ENCODE measurements at regions not wholly inside any gene's neighbourhood (a gene's known extent, or its start where the extent isn't known, plus 50 kb on each side); places are given as distances from the start of the nearest gene placed in this dataset.

GRCh38 chr1:214124915-214125314, 137.1 kb downstream of the PROX1 start:
- H3K4me3 ChIP-seq (replicated peaks in 1 of 3), result no peak overlapping the region
- no peaks in the 10 kb centered on the region for H3K4me1 ChIP-seq
- intact Hi-C loops (cut with DNase I), result no loop called here
- TF ChIP-seq, protein P1, sequence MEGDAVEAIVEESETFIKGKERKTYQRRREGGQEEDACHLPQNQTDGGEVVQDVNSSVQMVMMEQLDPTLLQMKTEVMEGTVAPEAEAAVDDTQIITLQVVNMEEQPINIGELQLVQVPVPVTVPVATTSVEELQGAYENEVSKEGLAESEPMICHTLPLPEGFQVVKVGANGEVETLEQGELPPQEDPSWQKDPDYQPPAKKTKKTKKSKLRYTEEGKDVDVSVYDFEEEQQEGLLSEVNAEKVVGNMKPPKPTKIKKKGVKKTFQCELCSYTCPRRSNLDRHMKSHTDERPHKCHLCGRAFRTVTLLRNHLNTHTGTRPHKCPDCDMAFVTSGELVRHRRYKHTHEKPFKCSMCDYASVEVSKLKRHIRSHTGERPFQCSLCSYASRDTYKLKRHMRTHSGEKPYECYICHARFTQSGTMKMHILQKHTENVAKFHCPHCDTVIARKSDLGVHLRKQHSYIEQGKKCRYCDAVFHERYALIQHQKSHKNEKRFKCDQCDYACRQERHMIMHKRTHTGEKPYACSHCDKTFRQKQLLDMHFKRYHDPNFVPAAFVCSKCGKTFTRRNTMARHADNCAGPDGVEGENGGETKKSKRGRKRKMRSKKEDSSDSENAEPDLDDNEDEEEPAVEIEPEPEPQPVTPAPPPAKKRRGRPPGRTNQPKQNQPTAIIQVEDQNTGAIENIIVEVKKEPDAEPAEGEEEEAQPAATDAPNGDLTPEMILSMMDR (IDR thresholded peaks at IDR 0.05), result no peak
- no peak for TF ChIP-seq POLR2A (IDR thresholded peaks at IDR 0.05)
- no peak overlapping the region for H3K27ac ChIP-seq
- H3K27me3 ChIP-seq, result no peaks in the 10 kb centered on the region
- H3K9me3 ChIP-seq, result no peaks in the 10 kb centered on the region
- H3K36me3 ChIP-seq, result no peaks in the 10 kb centered on the region
- DNase-seq, result no peak
- WGBS, 2 donors, result 69 to 77% methylated on average over 4 of the region's 4 CpGs

DNA sequence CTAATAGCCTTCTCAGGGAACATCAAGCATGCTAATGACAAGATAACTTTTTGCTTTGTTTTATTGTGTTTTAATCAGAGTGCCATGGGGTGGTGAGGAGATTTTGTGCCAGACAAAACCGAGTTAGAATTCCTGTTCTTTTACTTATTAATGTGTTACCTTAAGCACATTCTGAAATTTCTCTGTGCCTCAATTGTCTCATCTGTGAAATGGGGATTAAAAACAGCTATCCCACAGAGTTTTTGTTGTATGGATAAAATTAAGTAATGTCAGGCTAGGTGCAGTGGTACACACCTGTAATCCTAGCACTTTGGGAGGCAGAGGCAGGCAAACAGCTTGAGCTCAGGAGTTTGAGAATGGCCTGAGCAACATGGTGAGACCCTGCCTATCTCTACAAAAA, 138.0 kb downstream of the PROX1 start:
- 77 to 81% methylated on average over 1 of the region's 1 CpG for WGBS, 2 donors
- H3K27ac ChIP-seq, result no peak overlapping the region
- no peaks in the 10 kb centered on the region for H3K27me3 ChIP-seq
- no peak for TF ChIP-seq POLR2A (IDR thresholded peaks at IDR 0.05)
- TF ChIP-seq, protein P1 (IDR thresholded peaks at IDR 0.05), result no peak
- no peaks in the 10 kb centered on the region for H3K4me1 ChIP-seq
- no peak overlapping the region for H3K4me3 ChIP-seq (replicated peaks in 1 of 3)
- intact Hi-C loops (cut with DNase I), result no loop called here
- H3K36me3 ChIP-seq, result no peaks in the 10 kb centered on the region
- H3K9me3 ChIP-seq, result no peaks in the 10 kb centered on the region
- DNase-seq, result no peak

DNA sequence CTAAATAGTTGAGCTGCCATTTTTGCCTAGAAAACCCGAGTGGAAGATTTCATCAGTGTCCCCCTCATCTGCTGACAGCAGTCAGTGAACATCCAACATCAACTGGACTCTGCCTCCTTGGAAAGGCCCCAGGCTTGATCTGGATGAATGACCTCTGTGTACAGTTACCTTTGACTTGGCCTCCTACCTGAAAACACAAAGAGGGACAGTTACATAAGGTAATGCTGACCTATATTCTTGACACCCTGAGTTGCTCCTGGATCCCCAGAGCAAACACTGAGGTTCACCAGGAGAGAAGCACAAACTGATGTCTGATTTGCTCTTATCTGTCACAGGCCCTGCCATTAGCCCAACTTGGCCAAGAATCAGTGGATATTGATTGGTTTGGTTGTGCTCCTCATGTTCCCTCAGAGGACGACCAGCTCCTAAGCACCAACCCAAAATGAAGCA, 138.9 kb downstream of the PROX1 start:
- H3K4me3 ChIP-seq (replicated peaks in 1 of 3), result no peak overlapping the region
- TF ChIP-seq, protein P1 (IDR thresholded peaks at IDR 0.05), result no peak
- no peak for TF ChIP-seq POLR2A (IDR thresholded peaks at IDR 0.05)
- intact Hi-C loops (cut with DNase I), result no loop called here
- H3K27ac ChIP-seq, result no peak overlapping the region
- no peaks in the 10 kb centered on the region for H3K4me1 ChIP-seq
- WGBS, 2 donors, result 92% methylated on average over 2 of the region's 2 CpGs
- H3K36me3 ChIP-seq, result no peaks in the 10 kb centered on the region
- H3K9me3 ChIP-seq, result no peaks in the 10 kb centered on the region
- H3K27me3 ChIP-seq, result no peaks in the 10 kb centered on the region
- no peak for DNase-seq

GRCh38 chr1:214127705-214128104, 139.9 kb downstream of the PROX1 start:
- Histone ChIP-seq H3K27me3 (no peaks in the 10 kb centered on the region), H3K27ac (no peak overlapping the region), H3K36me3 (no peaks in the 10 kb centered on the region), H3K4me1 (no peaks in the 10 kb centered on the region), H3K4me3 (replicated peaks in 1 of 3) (no peak overlapping the region), H3K9me3 (no peaks in the 10 kb centered on the region)
- intact Hi-C loops (cut with DNase I), result no loop called here
- DNase-seq, result no peak
- WGBS, 2 donors, result 95 to 96% methylated on average over 4 of the region's 4 CpGs
- TF ChIP-seq POLR2A (IDR thresholded peaks at IDR 0.05), result no peak
- TF ChIP-seq, protein P1 (IDR thresholded peaks at IDR 0.05), result no peak

DNA sequence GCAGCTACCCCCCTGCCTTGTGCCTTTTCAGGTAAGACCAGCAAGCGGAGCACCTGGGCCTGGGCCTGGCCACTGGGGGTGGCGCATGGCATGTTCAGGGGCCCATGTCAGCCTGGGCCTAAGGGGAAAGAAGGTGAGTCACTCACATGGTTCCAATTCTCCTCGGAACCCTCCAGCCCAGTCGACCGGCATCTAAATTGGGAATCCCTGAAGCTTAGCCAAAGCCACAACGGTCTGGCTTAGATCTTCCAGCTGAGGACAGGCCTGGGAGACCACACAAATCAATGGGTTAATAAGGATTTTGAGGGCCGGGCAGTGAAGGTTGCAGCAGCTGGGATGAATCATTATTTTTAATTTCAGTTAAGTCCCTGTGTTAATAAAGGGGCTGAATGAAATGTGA, 145.1 kb upstream of the SMYD2 start:
- Histone ChIP-seq H3K9me3 (no peaks in the 10 kb centered on the region), H3K27me3 (no peaks in the 10 kb centered on the region), H3K27ac (no peak overlapping the region), H3K36me3 (no peaks in the 10 kb centered on the region), H3K4me3 (replicated peaks in 1 of 3) (no peak overlapping the region), H3K4me1 (no peaks in the 10 kb centered on the region)
- DNase-seq, result no peak
- 63 to 84% methylated on average over 5 to 7 of the region's 7 CpGs for WGBS, 2 donors
- no peak for TF ChIP-seq POLR2A (IDR thresholded peaks at IDR 0.05)
- TF ChIP-seq, protein P1 (IDR thresholded peaks at IDR 0.05), result no peak
- intact Hi-C loops (cut with DNase I), result no loop called here
